Smooth muscle cell (in vitro differentiated cells): ENCODE measurements at regions not wholly inside any gene's neighbourhood (a gene's known extent, or its start where the extent isn't known, plus 50 kb on each side); places are given as distances from the start of the nearest gene placed in this dataset.

Experiments
- DNase-seq: peaks from one replicate; lab custom pipeline; 2025; ENCODE audit not compliant: unreplicated experiment; lab: John Stamatoyannopoulos, UW
- H2AFZ ChIP-seq: fragments of 200-600 bp; sonication (generic); 2 replicates; pipeline ENCODE4 v1.6.0; 2016; ENCODE audit warnings: antibody characterized with exemption, low read depth, mild to moderate bottlenecking
- H3F3A ChIP-seq: fragments of 200-600 bp; sonication (generic); 2 replicates; pipeline ENCODE4 v1.6.0; 2017; ENCODE audit warnings: antibody characterized with exemption, low read depth
- H3K27ac ChIP-seq: fragments of 200-600 bp; sonication (generic); 2 replicates; pipeline ENCODE4 v1.5.1; 2016; ENCODE audit warnings: low read depth, mild to moderate bottlenecking
- H3K27me3 ChIP-seq: fragments of 200-600 bp; sonication (generic); 2 replicates; pipeline ENCODE4 v1.6.1; 2016; ENCODE audit warnings: low read depth, mild to moderate bottlenecking
- H3K36me3 ChIP-seq: fragments of 200-600 bp; sonication (generic); 2 replicates; pipeline ENCODE4 v1.5.1; 2016; ENCODE audit warnings: low read depth
- H3K4me1 ChIP-seq: fragments of 200-600 bp; sonication (generic); 2 replicates; pipeline ENCODE4 v1.5.1; 2016; ENCODE audit warnings: low read depth
- H3K4me2 ChIP-seq: fragments of 200-600 bp; sonication (generic); 2 replicates; pipeline ENCODE4 v1.6.0; 2016; ENCODE audit warnings: mild to moderate bottlenecking
- H3K4me3 ChIP-seq: fragments of 200-600 bp; sonication (generic); 2 replicates; pipeline ENCODE4 v1.5.1; 2016; ENCODE audit warnings: mild to moderate bottlenecking
- H3K79me2 ChIP-seq: fragments of 200-600 bp; sonication (generic); 2 replicates; pipeline ENCODE4 v1.6.0; 2016; ENCODE audit warnings: low read depth, mild to moderate bottlenecking
- H3K9ac ChIP-seq: fragments of 200-600 bp; sonication (generic); 2 replicates; pipeline ENCODE4 v1.6.0; 2016; ENCODE audit warnings: low read depth
- H3K9me3 ChIP-seq: fragments of 200-600 bp; sonication (generic); replicated peaks from 2 replicates; pipeline ENCODE4 v1.5.1; 2016; ENCODE audit warnings: low read depth
- H4K20me1 ChIP-seq: fragments of 200-600 bp; sonication (generic); 2 replicates; pipeline ENCODE4 v1.6.0; 2016; ENCODE audit warnings: low read depth
- CTCF ChIP-seq: fragments of 200-600 bp; sonication (generic); IDR thresholded peaks from 2 replicates; pipeline ENCODE4 v1.5.1; 2017; ENCODE audit warnings: borderline replicate concordance, mild to moderate bottlenecking, antibody characterized with exemption; ENCODE audit not compliant: insufficient read depth, poor library complexity, severe bottlenecking
- WGBS: methylation state at CpG from one replicate; pipeline ENCODE4 v1.1.7; 2016; ENCODE audit warnings: low lambda C conversion rate; 5-methylcytosine and 5-hydroxymethylcytosine counted together

GRCh38 chr1:168941640-168942039 is 164.8 kb upstream of the ATP1B1 start:
- no peaks in the 10 kb centered on the region for H4K20me1 ChIP-seq
- no peak overlapping the region for H3K27ac ChIP-seq
- H3K4me1 ChIP-seq, result no peaks in the 10 kb centered on the region
- no peak overlapping the region for H3K4me2 ChIP-seq
- H3K27me3 ChIP-seq, result no peaks in the 10 kb centered on the region
- no peak overlapping the region for H3K4me3 ChIP-seq
- no peaks in the 10 kb centered on the region for H3K79me2 ChIP-seq
- H2AFZ ChIP-seq, result no peak overlapping the region
- no peak overlapping the region for H3K9ac ChIP-seq
- TF ChIP-seq CTCF, result no peak
- H3K9me3 ChIP-seq, result no peaks in the 10 kb centered on the region
- H3F3A ChIP-seq, result no peaks in the 10 kb centered on the region
- DNase-seq, result no peak
- no peaks in the 10 kb centered on the region for H3K36me3 ChIP-seq

- no peak overlapping the region for H3K9ac ChIP-seq
Measured at GRCh38 chr1:168942165-168942564, 164.3 kb upstream of the ATP1B1 start.

DNA sequence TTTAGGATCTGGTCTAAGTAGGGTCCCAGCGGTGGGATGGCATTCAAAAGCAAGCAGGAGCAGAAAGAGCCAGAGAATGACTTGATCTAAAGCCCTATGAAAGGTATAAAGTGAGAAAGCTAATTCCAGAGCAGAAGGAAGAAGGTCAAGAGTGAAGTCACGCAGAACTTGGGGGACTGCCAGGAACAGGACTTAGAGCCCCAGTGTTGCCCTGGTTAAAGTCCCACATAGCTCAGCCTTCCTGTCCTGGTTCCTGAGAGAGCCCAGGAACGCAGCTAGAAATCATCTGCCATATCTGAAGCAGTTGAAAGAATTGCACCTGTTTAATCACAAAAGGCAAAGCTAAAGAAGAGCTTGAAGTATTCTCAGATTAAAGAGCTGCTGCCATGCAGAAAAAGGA is 160.6 kb upstream of the ATP1B1 start:
- no peak for TF ChIP-seq CTCF
- Histone ChIP-seq H3K79me2 (no peaks in the 10 kb centered on the region), H3K36me3 (no peaks in the 10 kb centered on the region), H3K9ac (no peak overlapping the region), H3K4me1 (no peaks in the 10 kb centered on the region), H3K4me2 (no peak overlapping the region), H3K4me3 (no peak overlapping the region), H3K9me3 (no peaks in the 10 kb centered on the region), H3K27ac (no peak overlapping the region), H2AFZ (no peak overlapping the region), H4K20me1 (no peaks in the 10 kb centered on the region), H3K27me3 (no peaks in the 10 kb centered on the region), H3F3A (no peaks in the 10 kb centered on the region)
- 85% methylated on average over 3 of the region's 3 CpGs for WGBS
- DNase-seq, result no peak

More at GRCh38 chr1:168942165-168942564, 164.3 kb upstream of the ATP1B1 start:
- WGBS, result 94% methylated on average over 2 of the region's 2 CpGs
- Histone ChIP-seq H2AFZ (no peak overlapping the region), H3K27ac (no peak overlapping the region), H3K4me3 (no peak overlapping the region), H3K79me2 (no peaks in the 10 kb centered on the region), H3F3A (no peaks in the 10 kb centered on the region), H3K27me3 (no peaks in the 10 kb centered on the region), H3K9me3 (no peaks in the 10 kb centered on the region), H4K20me1 (no peaks in the 10 kb centered on the region), H3K4me2 (no peak overlapping the region), H3K36me3 (no peaks in the 10 kb centered on the region), H3K4me1 (no peaks in the 10 kb centered on the region)
- DNase-seq, result no peak
- no peak for TF ChIP-seq CTCF

DNA sequence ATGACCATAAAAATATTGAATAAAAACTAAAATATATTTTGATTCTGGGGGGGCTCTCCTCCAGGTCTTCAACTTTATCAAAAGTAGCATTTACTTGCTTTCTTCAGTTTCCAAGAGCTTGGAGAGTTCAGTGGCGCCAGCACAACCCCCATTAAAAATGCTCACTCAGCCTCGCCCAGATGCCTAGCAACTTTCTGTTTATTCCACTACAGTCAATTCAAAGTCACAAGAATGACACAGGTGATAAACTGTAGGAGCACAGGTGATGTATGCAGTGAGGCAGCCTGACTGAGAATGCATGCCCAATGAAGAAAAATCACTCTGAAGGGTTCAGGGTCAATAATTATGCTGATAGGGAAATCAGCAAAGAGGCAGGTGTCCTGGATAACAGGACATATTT is 159.4 kb upstream of the ATP1B1 start:
- Histone ChIP-seq H3K9me3 (no peaks in the 10 kb centered on the region), H2AFZ (no peak overlapping the region), H3K4me2 (no peak overlapping the region), H3K36me3 (no peaks in the 10 kb centered on the region), H3K4me3 (no peak overlapping the region), H3F3A (no peaks in the 10 kb centered on the region), H3K79me2 (no peaks in the 10 kb centered on the region), H3K27ac (no peak overlapping the region), H3K27me3 (no peaks in the 10 kb centered on the region), H3K9ac (no peak overlapping the region), H3K4me1 (no peaks in the 10 kb centered on the region), H4K20me1 (no peaks in the 10 kb centered on the region)
- TF ChIP-seq CTCF, result no peak
- 92% methylated on average over 2 of the region's 2 CpGs for WGBS
- no peak for DNase-seq
